Sigmoid colon (tissue), 6 donors: ENCODE measurements at regions not wholly inside any gene's neighbourhood (a gene's known extent, or its start where the extent isn't known, plus 50 kb on each side); places are given as distances from the start of the nearest gene placed in this dataset.

Experiments used
- DNase-seq: peaks from one replicate; pipeline ENCODE4 v3.0.0-alpha.2; 2019
- H3K27ac ChIP-seq, 4 donors: fragments of 200-600 bp; sonication (generic); one replicate each; pipeline ENCODE4 v1.5.1; 2016 to 2019; ENCODE audit warnings: mild to moderate bottlenecking in 1 of 4
- H3K27me3 ChIP-seq, 3 donors: fragments of 200-600 bp; sonication (generic); one replicate each; pipeline ENCODE4 v1.5.1; 2019; ENCODE audit warnings: mild to moderate bottlenecking in 1 of 3
- H3K36me3 ChIP-seq, 4 donors: fragments of 200-600 bp; sonication (generic); one replicate each; pipeline ENCODE4 v1.5.1; 2016 to 2019
- H3K4me1 ChIP-seq, 4 donors: fragments of 200-600 bp; sonication (generic); one replicate each; pipeline ENCODE4 v1.5.1; 2017 to 2019
- H3K4me3 ChIP-seq, 4 donors: fragments of 200-600 bp; sonication (generic); one replicate each; pipeline ENCODE4 v1.5.1; 2017 to 2019; ENCODE audit warnings: mild to moderate bottlenecking in 2 of 4, moderate library complexity in 1 of 4
- H3K9me3 ChIP-seq, 4 donors: fragments of 200-600 bp in 3 of 4; sonication (generic) in 3 of 4; one replicate each; pipeline versions ENCODE4 v1.5.1 to v1.6.1; 2013 to 2019
- EP300 ChIP-seq, 4 donors: sonication (generic); formaldehyde crosslinking; IDR thresholded peaks; one replicate each; pipeline ENCODE4 v1.6.1; 2017; ENCODE audit warnings: antibody characterized with exemption in 4 of 4
- POLR2A ChIP-seq, 2 donors: fragments of 450-650 bp; IDR thresholded peaks; one replicate each; pipeline ENCODE4 v1.6.1; 2016; ENCODE audit warnings: antibody characterized with exemption in 2 of 2, mild to moderate bottlenecking in 2 of 2, moderate library complexity in 2 of 2
- POLR2AphosphoS5 ChIP-seq, 4 donors: sonication (generic); formaldehyde crosslinking; IDR thresholded peaks; one replicate each; pipeline ENCODE4 v1.6.1; 2017; ENCODE audit warnings: antibody characterized with exemption in 4 of 4
- WGBS, 2 donors: extraction: QIAGEN DNeasy Blood & Tissue Kit; methylation state at CpG; one replicate each; pipeline ENCODE4 v1.1.7; 2013; 5-methylcytosine and 5-hydroxymethylcytosine counted together
- intact Hi-C: fragments of 100-400 bp; cut with DNase I; formaldehyde crosslinking; loops from one replicate; pipeline ENCODE4 v1.15.1; 2023
- TF ChIP-seq, protein P1 (sequence below), 4 experiments: fragments of 450-650 bp in 3 of 4; fragments of 200-600 bp in 1 of 4; IDR thresholded peaks; one replicate each; pipeline ENCODE4 v1.5.1; 2016 to 2019; ENCODE audit warnings: antibody characterized with exemption in 4 of 4, mild to moderate bottlenecking in 3 of 4, moderate library complexity in 2 of 4
- donor health status: healthy with polysubstance abuse.
- donor health status: healthy.

DNA sequence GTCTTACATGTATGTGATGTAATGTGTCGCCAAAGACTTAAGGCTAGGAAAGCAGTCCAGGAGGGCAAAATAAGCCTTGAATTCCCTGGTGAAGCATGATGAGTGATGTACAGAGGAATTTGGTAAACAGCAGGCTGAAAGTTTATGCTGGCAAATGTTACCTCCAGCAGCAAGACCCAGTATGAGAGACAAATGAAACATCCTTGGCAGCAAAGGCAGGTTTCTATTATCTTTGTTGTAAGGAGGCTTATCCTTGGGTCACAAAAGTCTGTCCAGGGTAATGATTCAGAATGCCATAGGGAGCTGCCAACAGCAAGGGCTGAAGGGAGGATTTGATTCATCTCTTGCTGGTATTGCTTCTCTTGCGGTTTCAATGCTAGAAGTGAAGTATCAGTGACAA is 75.9 kb upstream of the HTR4 start:
- intact Hi-C loops: loop anchor here (5.0 kb wide), 1 partner anchor 438 kb away; no protein-coding TSS in a partner anchor
- peak overlapping the region in 3 of 4 donors; percentile 26 to 49 (median 34) for H3K27ac ChIP-seq
- TF ChIP-seq POLR2A (IDR thresholded peaks at IDR 0.05): no peak
- TF ChIP-seq, protein P1, sequence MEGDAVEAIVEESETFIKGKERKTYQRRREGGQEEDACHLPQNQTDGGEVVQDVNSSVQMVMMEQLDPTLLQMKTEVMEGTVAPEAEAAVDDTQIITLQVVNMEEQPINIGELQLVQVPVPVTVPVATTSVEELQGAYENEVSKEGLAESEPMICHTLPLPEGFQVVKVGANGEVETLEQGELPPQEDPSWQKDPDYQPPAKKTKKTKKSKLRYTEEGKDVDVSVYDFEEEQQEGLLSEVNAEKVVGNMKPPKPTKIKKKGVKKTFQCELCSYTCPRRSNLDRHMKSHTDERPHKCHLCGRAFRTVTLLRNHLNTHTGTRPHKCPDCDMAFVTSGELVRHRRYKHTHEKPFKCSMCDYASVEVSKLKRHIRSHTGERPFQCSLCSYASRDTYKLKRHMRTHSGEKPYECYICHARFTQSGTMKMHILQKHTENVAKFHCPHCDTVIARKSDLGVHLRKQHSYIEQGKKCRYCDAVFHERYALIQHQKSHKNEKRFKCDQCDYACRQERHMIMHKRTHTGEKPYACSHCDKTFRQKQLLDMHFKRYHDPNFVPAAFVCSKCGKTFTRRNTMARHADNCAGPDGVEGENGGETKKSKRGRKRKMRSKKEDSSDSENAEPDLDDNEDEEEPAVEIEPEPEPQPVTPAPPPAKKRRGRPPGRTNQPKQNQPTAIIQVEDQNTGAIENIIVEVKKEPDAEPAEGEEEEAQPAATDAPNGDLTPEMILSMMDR (IDR thresholded peaks at IDR 0.05): no peak
- no peak for TF ChIP-seq EP300 (IDR thresholded peaks at IDR 0.05)
- TF ChIP-seq POLR2AphosphoS5 (IDR thresholded peaks at IDR 0.05): no peak
- no peaks in the 10 kb centered on the region for H3K27me3 ChIP-seq
- no peak overlapping the region for H3K4me3 ChIP-seq
- 80 to 85% methylated on average over 2 of the region's 2 CpGs for WGBS, 2 donors
- H3K9me3 ChIP-seq: no peaks in the 10 kb centered on the region
- H3K4me1 ChIP-seq: peaks cover 0 to 28% (median 21%) of the 10 kb centered on the region in 4 donors
- no peak for DNase-seq
- no peaks in the 10 kb centered on the region for H3K36me3 ChIP-seq

DNA sequence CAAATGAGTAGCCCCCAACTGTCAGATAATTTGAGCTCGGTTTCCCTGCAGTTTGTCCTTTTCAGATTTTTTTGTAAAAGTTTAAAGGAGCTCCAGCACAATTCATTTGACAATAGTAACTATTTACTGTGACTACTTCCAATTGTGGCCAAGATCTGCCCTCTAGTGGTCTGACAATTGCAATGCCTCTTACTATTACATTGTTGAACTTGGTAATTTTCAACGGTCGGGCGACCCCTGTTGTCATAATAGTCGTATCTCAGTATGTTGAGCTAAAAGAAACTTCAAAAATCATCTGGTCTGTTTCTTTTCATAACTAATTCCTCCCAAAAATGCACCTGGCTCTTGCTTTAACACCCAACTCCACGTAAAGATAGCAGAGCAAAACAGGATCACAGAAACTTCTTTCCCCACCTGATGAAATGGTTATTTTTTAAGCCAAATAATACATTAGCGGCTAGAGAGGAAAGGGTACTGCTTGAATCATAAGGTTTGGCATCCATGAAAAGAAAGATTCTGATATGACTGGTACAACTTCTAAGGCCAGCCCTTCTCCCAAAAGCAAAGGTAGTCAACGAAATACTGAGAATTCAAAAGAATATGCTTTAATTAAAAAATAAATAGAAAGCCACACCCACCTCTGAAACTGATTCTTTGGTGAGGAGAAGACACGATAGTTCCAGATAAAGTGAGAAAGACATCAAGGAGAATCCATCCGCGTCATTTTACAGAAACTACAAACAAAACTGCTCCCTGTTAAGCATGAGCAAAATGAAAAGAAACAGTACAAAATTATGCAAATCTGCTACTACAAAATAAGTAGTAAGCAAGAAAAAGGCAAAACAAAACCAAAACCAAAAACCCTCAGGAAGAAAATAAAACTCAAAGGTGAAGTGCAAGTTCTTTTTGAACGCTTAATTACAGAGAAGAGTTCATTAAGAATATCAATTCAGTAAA is 76.9 kb upstream of the HTR4 start:
- Histone ChIP-seq H3K27me3 (no peaks in the 10 kb centered on the region), H3K4me1 (peaks cover 0 to 31% (median 23%) of the 10 kb centered on the region in 4 donors), H3K9me3 (no peaks in the 10 kb centered on the region), H3K36me3 (no peaks in the 10 kb centered on the region), H3K4me3 (no peak overlapping the region), H3K27ac (peak overlapping the region in 3 of 4 donors; percentile 26 to 49 (median 34))
- DNase-seq: peak; percentile 89
- intact Hi-C loops: loop anchor here (1.0 to 5.0 kb wide), 3 partner anchors 287 to 552 kb away; no protein-coding TSS in a partner anchor
- TF ChIP-seq EP300 (IDR thresholded peaks at IDR 0.05): no peak
- TF ChIP-seq, protein P1 (IDR thresholded peaks at IDR 0.05): peak; percentile 90 to 95 (median 93)
- TF ChIP-seq POLR2AphosphoS5 (IDR thresholded peaks at IDR 0.05): no peak
- no peak for TF ChIP-seq POLR2A (IDR thresholded peaks at IDR 0.05)
- 26 to 35% methylated on average over 12 of the region's 12 CpGs for WGBS, 2 donors

DNA sequence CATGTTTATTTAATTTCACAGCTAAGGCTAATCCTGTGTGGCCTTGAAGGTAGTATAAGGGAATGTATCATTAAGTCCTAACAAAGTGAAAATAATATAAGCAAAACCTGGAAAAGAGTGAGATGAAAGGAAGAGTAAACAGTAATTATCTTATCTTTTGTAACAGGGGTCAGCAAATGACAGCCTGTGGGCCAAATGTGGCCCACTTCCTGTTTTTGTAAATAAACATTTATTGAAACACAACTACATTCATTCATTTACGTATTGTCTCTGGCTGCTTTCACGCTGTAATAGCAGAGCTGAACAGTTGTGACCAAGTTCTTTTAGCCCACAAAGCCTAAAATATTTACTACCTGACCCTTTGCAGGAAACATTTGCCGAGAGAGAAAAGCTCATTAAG is 78.4 kb upstream of the HTR4 start:
- no peaks in the 10 kb centered on the region for H3K27me3 ChIP-seq
- intact Hi-C loops: loop anchor here (1.0 to 5.0 kb wide), 3 partner anchors 266 to 440 kb away; no protein-coding TSS in a partner anchor
- DNase-seq: no peak
- 59 to 77% methylated on average over 3 of the region's 3 CpGs for WGBS, 2 donors
- TF ChIP-seq POLR2A (IDR thresholded peaks at IDR 0.05) (no peak), EP300 (IDR thresholded peaks at IDR 0.05) (no peak), POLR2AphosphoS5 (IDR thresholded peaks at IDR 0.05) (no peak)
- TF ChIP-seq, protein P1 (IDR thresholded peaks at IDR 0.05): no peak
- no peaks in the 10 kb centered on the region for H3K36me3 ChIP-seq
- no peak overlapping the region for H3K27ac ChIP-seq
- no peak overlapping the region for H3K4me3 ChIP-seq
- no peaks in the 10 kb centered on the region for H3K9me3 ChIP-seq
- peaks cover 0 to 35% (median 23%) of the 10 kb centered on the region in 4 donors for H3K4me1 ChIP-seq

DNA sequence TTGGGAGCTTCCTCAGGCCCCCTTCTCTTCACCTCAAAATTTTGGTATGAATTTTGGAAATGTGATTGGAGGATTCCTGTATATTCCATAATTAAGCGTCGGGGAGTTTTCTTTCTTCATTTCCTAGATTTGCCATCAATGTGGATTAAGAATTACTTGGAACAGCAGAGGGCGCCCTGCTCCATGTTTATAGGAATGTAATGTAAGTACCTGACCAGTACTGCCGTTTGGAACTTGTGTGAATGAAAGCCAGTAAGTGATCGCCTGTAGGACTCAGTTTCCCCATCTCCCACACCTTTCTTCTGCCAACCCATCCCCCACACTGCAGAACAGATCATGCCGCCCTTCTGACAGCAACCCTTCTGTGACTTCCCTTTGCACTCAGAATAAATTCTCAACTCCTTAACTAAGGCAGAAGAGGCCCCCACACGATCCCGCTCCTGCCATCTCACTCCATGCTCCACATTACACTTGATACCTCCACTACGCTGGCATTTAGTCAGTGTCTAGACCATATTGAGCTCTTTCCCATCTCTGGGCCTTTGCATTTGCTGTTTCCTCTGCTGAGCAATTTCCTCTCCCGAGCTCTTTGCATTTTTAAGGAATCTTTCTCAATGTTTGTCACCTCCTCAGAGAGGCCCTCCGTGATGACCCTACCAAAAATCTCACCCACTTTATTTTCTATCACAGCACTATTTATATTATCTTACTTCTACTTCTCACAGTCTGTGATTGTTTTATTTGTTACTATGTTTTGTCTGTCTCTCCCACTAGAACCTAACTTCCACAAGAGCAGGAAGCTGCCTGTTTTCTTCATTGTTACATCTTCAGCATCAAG is 79.5 kb upstream of the HTR4 start:
- no peak overlapping the region for H3K4me3 ChIP-seq
- H3K9me3 ChIP-seq: no peaks in the 10 kb centered on the region
- TF ChIP-seq, protein P1 (IDR thresholded peaks at IDR 0.05): peak; percentile 48 to 61 (median 60)
- TF ChIP-seq POLR2AphosphoS5 (IDR thresholded peaks at IDR 0.05): no peak
- intact Hi-C loops: loop anchor here (1.0 to 5.0 kb wide), 4 partner anchors 265 to 442 kb away; no protein-coding TSS in a partner anchor
- no peak overlapping the region for H3K27ac ChIP-seq
- 36 to 37% methylated on average over 11 of the region's 11 CpGs for WGBS, 2 donors
- H3K27me3 ChIP-seq: no peaks in the 10 kb centered on the region
- H3K36me3 ChIP-seq: no peaks in the 10 kb centered on the region
- peak; percentile 87 for DNase-seq
- peaks cover 0 to 35% (median 23%) of the 10 kb centered on the region in 4 donors for H3K4me1 ChIP-seq
